IMR-90 (cell line): ENCODE measurements at regions not wholly inside any gene's neighbourhood (a gene's known extent, or its start where the extent isn't known, plus 50 kb on each side); places are given as distances from the start of the nearest gene placed in this dataset.

Experiments
- ATAC-seq: fragments of 200-7000 bp; cut with Tn5 transposase; 2 replicates; pipeline ENCODE4 v1.9.1; 2020; ENCODE audit warnings: low read depth, mild to moderate bottlenecking, moderate library complexity
- BruUV-seq: library from RNA; stranded (reverse); fragments of 400-500 nt; replicated peaks from 2 replicates; lab custom pipeline; 2021; lab: Mats Ljungman, UMichigan
- CTCF ChIA-PET: fragments of 300-600 bp; formaldehyde crosslinking; extraction: SDS; loops from one replicate; lab custom pipeline; 2021; ENCODE audit warnings: antibody characterized with exemption; lab: Yijun Ruan, JAX
- POLR2A ChIA-PET: fragments of 300-600 bp; sonication (Branson Sonifier 250); formaldehyde crosslinking; loops from one replicate; lab custom pipeline; 2022; ENCODE audit warnings: antibody characterized with exemption; ENCODE audit not compliant: unreplicated experiment; lab: Charles Lee
- DNase-seq: peaks from one replicate; pipeline ENCODE4 v3.0.0; 2013
- H2AFZ ChIP-seq: replicated peaks from 2 replicates; pipeline ENCODE3; 2013; ENCODE audit warnings: low read length, mild to moderate bottlenecking; ENCODE audit not compliant: poor library complexity
- H2AK5ac ChIP-seq: 2 replicates; pipeline ENCODE4 v1.6.1; 2013; ENCODE audit warnings: low read depth, low read length, inconsistent platforms
- H2AK9ac ChIP-seq: replicated peaks from 2 replicates; pipeline ENCODE3; 2013; ENCODE audit warnings: mild to moderate bottlenecking, low read depth, low read length, moderate library complexity; ENCODE audit not compliant: poor library complexity
- H2BK120ac ChIP-seq: 2 replicates; pipeline ENCODE4 v1.6.1; 2013; ENCODE audit warnings: low read depth, low read length, inconsistent platforms
- H2BK15ac ChIP-seq: 3 replicates; pipeline ENCODE4 v1.6.1; 2013; ENCODE audit warnings: low read depth, low read length, inconsistent platforms
- H2BK20ac ChIP-seq: 2 replicates; pipeline ENCODE4 v1.6.1; 2013; ENCODE audit warnings: low read depth, mild to moderate bottlenecking, inconsistent platforms, low read length, moderate library complexity
- H2BK5ac ChIP-seq: 2 replicates; pipeline ENCODE4 v1.6.1; 2013; ENCODE audit warnings: mild to moderate bottlenecking, low read depth, low read length, inconsistent platforms; ENCODE audit not compliant: poor library complexity, severe bottlenecking
- H3K14ac ChIP-seq: replicated peaks from 2 replicates; pipeline ENCODE4 v1.6.1; 2013; ENCODE audit warnings: low read depth, low read length, inconsistent platforms
- H3K18ac ChIP-seq: 2 replicates; pipeline ENCODE4 v1.6.1; 2013; ENCODE audit warnings: low read depth, low read length, control low read depth
- H3K23ac ChIP-seq: 2 replicates; pipeline ENCODE4 v1.6.1; 2013; ENCODE audit warnings: low read depth, low read length, inconsistent platforms
- H3K27ac ChIP-seq: 2 replicates; pipeline ENCODE4 v1.5.1; 2013; ENCODE audit warnings: mild to moderate bottlenecking, control low read depth, low read length; ENCODE audit not compliant: insufficient read depth
- H3K27me3 ChIP-seq: 2 replicates; pipeline ENCODE4 v1.6.1; 2013; ENCODE audit warnings: low read length; ENCODE audit not compliant: control insufficient read depth, insufficient read depth
- H3K36me3 ChIP-seq: 2 replicates; pipeline ENCODE4 v1.6.1; 2013; ENCODE audit warnings: low read length, mixed read lengths; ENCODE audit not compliant: control insufficient read depth, insufficient read depth
- H3K4ac ChIP-seq: 2 replicates; pipeline ENCODE4 v1.6.1; 2013; ENCODE audit warnings: low read depth, low read length, inconsistent platforms
- H3K4me1 ChIP-seq: 2 replicates; pipeline ENCODE4 v1.6.1; 2013; ENCODE audit warnings: low read length, mixed read lengths; ENCODE audit not compliant: control insufficient read depth, insufficient read depth
- H3K4me2 ChIP-seq: 2 replicates; pipeline ENCODE4 v1.6.1; 2013; ENCODE audit warnings: low read depth, mild to moderate bottlenecking, control low read depth, low read length, moderate library complexity
- H3K4me3 ChIP-seq: 2 replicates; pipeline ENCODE4 v1.5.1; 2013; ENCODE audit warnings: low read depth, mild to moderate bottlenecking, control low read depth, low read length, moderate library complexity; ENCODE audit not compliant: insufficient read depth
- H3K56ac ChIP-seq: 2 replicates; pipeline ENCODE4 v1.6.1; 2013; ENCODE audit warnings: low read length, inconsistent platforms; ENCODE audit not compliant: insufficient read depth; ENCODE audit errors: extremely low read depth
- H3K79me1 ChIP-seq, 2 experiments: 2 replicates each; pipeline ENCODE4 v1.6.1; 2013; ENCODE audit warnings: low read length in 2 of 2, inconsistent platforms in 1 of 2, low read depth in 1 of 2
- H3K9ac ChIP-seq: 2 replicates; pipeline ENCODE4 v1.6.1; 2013; ENCODE audit warnings: low read depth, low read length, control low read depth
- H3K9me1 ChIP-seq: 2 replicates; pipeline ENCODE4 v1.6.1; 2013; ENCODE audit warnings: low read length, inconsistent platforms; ENCODE audit not compliant: insufficient read depth
- H3K9me3 ChIP-seq: 2 replicates; pipeline ENCODE4 v1.6.1; 2013; ENCODE audit warnings: low read length; ENCODE audit not compliant: control insufficient read depth, insufficient read depth
- H4K20me1 ChIP-seq: 2 replicates; pipeline ENCODE4 v1.6.1; 2013; ENCODE audit warnings: low read length, inconsistent platforms; ENCODE audit not compliant: insufficient read depth
- H4K5ac ChIP-seq: 2 replicates; pipeline ENCODE4 v1.6.1; 2013; ENCODE audit warnings: mild to moderate bottlenecking, low read depth, low read length, control low read depth
- H4K8ac ChIP-seq, 2 experiments: 2 replicates each; pipeline ENCODE4 v1.6.1; 2013; ENCODE audit warnings: low read depth in 2 of 2, low read length in 2 of 2, control low read depth in 1 of 2, inconsistent platforms in 1 of 2
- H4K91ac ChIP-seq: 2 replicates; pipeline ENCODE4 v1.6.1; 2013; ENCODE audit warnings: low read depth, low read length, inconsistent platforms; ENCODE audit not compliant: insufficient read depth
- BHLHE40 ChIP-seq: fragments of 150-350 bp; IDR thresholded peaks from 2 replicates; pipeline ENCODE4 v1.6.1; 2016; ENCODE audit warnings: mild to moderate bottlenecking, low read depth, low read length
- CHD1 ChIP-seq: IDR thresholded peaks from 2 replicates; pipeline ENCODE4 v1.6.1; 2012; ENCODE audit warnings: low read depth, low read length, improper control_type of control experiment
- FOS ChIP-seq: fragments of 150-350 bp; IDR thresholded peaks from 2 replicates; pipeline ENCODE4 v1.6.1; 2016; ENCODE audit warnings: low read depth, low read length
- MXI1 ChIP-seq: IDR thresholded peaks from 2 replicates; pipeline ENCODE4 v1.6.1; 2012; ENCODE audit warnings: low read depth, mild to moderate bottlenecking, low read length, moderate library complexity, borderline replicate concordance
- NFE2L2 ChIP-seq: fragments of 150-350 bp; IDR thresholded peaks from 2 replicates; pipeline ENCODE4 v1.6.1; 2016; ENCODE audit warnings: low read depth, mild to moderate bottlenecking, low read length
- POLR2A ChIP-seq: IDR thresholded peaks from 2 replicates; pipeline ENCODE4 v1.6.1; 2012; ENCODE audit warnings: mild to moderate bottlenecking, low read depth, low read length
- RAD21 ChIP-seq: IDR thresholded peaks from 2 replicates; pipeline ENCODE4 v1.6.1; 2012; ENCODE audit warnings: low read length, improper control_type of control experiment
- RFX5 ChIP-seq: IDR thresholded peaks from 2 replicates; pipeline ENCODE4 v1.8.0; 2012; ENCODE audit warnings: low read depth, mild to moderate bottlenecking, low read length, moderate library complexity
- SMC3 ChIP-seq: fragments of 150-350 bp; IDR thresholded peaks from 2 replicates; pipeline ENCODE4 v1.6.1; 2016; ENCODE audit warnings: low read depth, mild to moderate bottlenecking, antibody characterized with exemption, low read length, moderate library complexity
- WGBS, 2 experiments: methylation state at CpG; one replicate each; pipeline versions ENCODE4 v1.1.5 to v1.1.7; 2013; ENCODE audit warnings: missing lambda C conversion rate in 2 of 2; ENCODE audit not compliant: insufficient read length in 1 of 2; ENCODE audit errors: extremely low coverage in 2 of 2; 5-methylcytosine and 5-hydroxymethylcytosine counted together
- dilution Hi-C: fragments of 300-500 bp; cut with HindIII; formaldehyde crosslinking; loops from one replicate; pipeline ENCODE4 v1.14.3; 2018; ENCODE audit warnings: low sequenced_read_pairs; ENCODE audit not compliant: unreplicated experiment
- in situ Hi-C: fragments of 300-500 bp; cut with MboI; formaldehyde crosslinking; loops from 3 replicates; pipeline ENCODE4 v1.14.3; 2019; ENCODE audit warnings: low sequenced_read_pairs, inconsistent platforms, mixed read lengths
- intact Hi-C: fragments of 100-400 bp; cut with micrococcal nuclease; formaldehyde crosslinking; loops from 2 replicates; pipeline ENCODE4 v1.10.0; 2022
- TF ChIP-seq, protein P1 (sequence below): conservative IDR thresholded peaks from 2 replicates; pipeline ENCODE4 v1.5.1; 2012; ENCODE audit warnings: mild to moderate bottlenecking, low read depth, low read length, improper control_type of control experiment
- TF ChIP-seq, protein P2 (sequence below): fragments of 150-350 bp; IDR thresholded peaks from 2 replicates; pipeline ENCODE4 v1.6.1; 2016; ENCODE audit warnings: low read depth, mild to moderate bottlenecking, low read length, moderate library complexity, borderline replicate concordance

DNA sequence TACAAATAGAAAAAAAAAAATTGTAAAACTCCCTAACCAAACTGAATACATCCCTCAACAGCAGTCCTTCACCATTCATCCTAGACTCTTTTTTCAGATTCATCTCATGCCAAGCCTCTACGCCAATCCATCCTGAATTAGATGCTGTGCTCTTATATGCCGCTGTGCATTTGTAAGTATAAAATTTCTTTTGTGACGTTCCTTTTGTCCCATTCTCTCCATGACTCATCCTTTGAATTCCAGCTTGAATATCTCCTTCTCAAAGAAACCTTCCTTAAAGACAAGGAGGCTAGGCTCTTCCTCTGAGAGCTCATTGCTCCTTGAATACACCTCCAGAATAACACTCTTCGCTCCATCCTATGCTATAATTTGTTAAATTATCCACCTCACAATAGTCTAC, 359.2 kb downstream of the RMST start:
- Histone ChIP-seq H2BK15ac (no peak overlapping the region), H3K56ac (no peak overlapping the region), H2BK20ac (no peak overlapping the region), H2AK5ac (no peak overlapping the region), H4K20me1 (no peaks in the 10 kb centered on the region), H3K27ac (no peak overlapping the region), H3K79me1 (no peaks in the 10 kb centered on the region), H3K4me2 (no peak overlapping the region), H3K14ac (no peak overlapping the region), H3K4ac (no peak overlapping the region), H3K36me3 (no peaks in the 10 kb centered on the region), H3K27me3 (no peaks in the 10 kb centered on the region), H3K9me1 (no peaks in the 10 kb centered on the region), H3K4me1 (no peaks in the 10 kb centered on the region), H3K4me3 (no peak overlapping the region), H4K8ac (no peak overlapping the region), H2AK9ac (no peak overlapping the region), H2BK5ac (no peak overlapping the region), H3K9ac (no peak overlapping the region), H3K9me3 (0 out of 2 replicates have a peak, but pooled peaks cover 5% of the 10 kb centered on the region), H2BK120ac (no peak overlapping the region), H4K5ac (no peak overlapping the region), H3K18ac (no peak overlapping the region), H3K23ac (no peak overlapping the region), H2AFZ (no peak overlapping the region), H4K91ac (no peak overlapping the region)
- BruUV-seq: no TSS peak
- CTCF ChIA-PET: no interaction called here
- dilution Hi-C loops: no loop called here
- ATAC-seq: no peak
- intact Hi-C loops: no loop called here
- POLR2A ChIA-PET: no interaction called here
- in situ Hi-C loops: no loop called here
- DNase-seq: no peak
- no CpG with 5 or more reads among the region's 4 CpGs for WGBS, 2 experiments
- TF ChIP-seq FOS (no peak), RFX5 (no peak), BHLHE40 (no peak), SMC3 (no peak), MXI1 (no peak), POLR2A (no peak), RAD21 (no peak), CHD1 (no peak), NFE2L2 (no peak)
- TF ChIP-seq, protein P1, sequence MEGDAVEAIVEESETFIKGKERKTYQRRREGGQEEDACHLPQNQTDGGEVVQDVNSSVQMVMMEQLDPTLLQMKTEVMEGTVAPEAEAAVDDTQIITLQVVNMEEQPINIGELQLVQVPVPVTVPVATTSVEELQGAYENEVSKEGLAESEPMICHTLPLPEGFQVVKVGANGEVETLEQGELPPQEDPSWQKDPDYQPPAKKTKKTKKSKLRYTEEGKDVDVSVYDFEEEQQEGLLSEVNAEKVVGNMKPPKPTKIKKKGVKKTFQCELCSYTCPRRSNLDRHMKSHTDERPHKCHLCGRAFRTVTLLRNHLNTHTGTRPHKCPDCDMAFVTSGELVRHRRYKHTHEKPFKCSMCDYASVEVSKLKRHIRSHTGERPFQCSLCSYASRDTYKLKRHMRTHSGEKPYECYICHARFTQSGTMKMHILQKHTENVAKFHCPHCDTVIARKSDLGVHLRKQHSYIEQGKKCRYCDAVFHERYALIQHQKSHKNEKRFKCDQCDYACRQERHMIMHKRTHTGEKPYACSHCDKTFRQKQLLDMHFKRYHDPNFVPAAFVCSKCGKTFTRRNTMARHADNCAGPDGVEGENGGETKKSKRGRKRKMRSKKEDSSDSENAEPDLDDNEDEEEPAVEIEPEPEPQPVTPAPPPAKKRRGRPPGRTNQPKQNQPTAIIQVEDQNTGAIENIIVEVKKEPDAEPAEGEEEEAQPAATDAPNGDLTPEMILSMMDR: no peak
- TF ChIP-seq, protein P2, sequence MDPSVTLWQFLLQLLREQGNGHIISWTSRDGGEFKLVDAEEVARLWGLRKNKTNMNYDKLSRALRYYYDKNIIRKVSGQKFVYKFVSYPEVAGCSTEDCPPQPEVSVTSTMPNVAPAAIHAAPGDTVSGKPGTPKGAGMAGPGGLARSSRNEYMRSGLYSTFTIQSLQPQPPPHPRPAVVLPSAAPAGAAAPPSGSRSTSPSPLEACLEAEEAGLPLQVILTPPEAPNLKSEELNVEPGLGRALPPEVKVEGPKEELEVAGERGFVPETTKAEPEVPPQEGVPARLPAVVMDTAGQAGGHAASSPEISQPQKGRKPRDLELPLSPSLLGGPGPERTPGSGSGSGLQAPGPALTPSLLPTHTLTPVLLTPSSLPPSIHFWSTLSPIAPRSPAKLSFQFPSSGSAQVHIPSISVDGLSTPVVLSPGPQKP: no peak
